ENCODE measurements at regions not wholly inside any gene's neighbourhood (a gene's known extent, or its start where the extent isn't known, plus 50 kb on each side); places are given as distances from the start of the nearest gene placed in this dataset.

DNA sequence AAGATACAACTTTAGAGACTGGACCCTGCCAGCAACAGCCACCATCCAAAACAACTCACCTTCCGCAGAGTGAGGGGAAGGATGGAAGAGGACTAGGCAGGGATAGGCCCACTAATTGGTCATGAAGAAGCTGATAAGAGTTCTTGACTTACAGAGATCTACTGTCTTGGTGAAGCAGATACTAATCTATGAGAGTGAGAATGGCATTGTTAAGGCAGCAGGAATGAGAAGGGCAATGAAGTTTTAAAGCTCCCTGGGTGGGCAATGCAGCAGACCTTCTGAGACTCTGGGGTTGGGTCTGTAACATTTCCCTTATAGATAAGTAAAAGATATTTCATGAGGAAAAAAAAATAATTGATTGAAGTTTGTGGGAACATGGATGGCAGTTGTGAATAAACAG lies 63.7 kb downstream of the KLF12 start:
- TF ChIP-seq, protein P1, sequence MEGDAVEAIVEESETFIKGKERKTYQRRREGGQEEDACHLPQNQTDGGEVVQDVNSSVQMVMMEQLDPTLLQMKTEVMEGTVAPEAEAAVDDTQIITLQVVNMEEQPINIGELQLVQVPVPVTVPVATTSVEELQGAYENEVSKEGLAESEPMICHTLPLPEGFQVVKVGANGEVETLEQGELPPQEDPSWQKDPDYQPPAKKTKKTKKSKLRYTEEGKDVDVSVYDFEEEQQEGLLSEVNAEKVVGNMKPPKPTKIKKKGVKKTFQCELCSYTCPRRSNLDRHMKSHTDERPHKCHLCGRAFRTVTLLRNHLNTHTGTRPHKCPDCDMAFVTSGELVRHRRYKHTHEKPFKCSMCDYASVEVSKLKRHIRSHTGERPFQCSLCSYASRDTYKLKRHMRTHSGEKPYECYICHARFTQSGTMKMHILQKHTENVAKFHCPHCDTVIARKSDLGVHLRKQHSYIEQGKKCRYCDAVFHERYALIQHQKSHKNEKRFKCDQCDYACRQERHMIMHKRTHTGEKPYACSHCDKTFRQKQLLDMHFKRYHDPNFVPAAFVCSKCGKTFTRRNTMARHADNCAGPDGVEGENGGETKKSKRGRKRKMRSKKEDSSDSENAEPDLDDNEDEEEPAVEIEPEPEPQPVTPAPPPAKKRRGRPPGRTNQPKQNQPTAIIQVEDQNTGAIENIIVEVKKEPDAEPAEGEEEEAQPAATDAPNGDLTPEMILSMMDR (conservative IDR thresholded peaks at IDR 0.05; ENCODE audit: low read depth, low read length), result no peak
- TF ChIP-seq EZH2phosphoT487 (IDR thresholded peaks at IDR 0.05; ENCODE audit: borderline replicate concordance, low read length) (no peak), EZH2 (IDR thresholded peaks at IDR 0.05; ENCODE audit: low read length, unreplicated experiment) (no peak)

Measured in PC-3 (cell line).